LNCAP (cell line): ENCODE measurements at regions not wholly inside any gene's neighbourhood (a gene's known extent, or its start where the extent isn't known, plus 50 kb on each side); places are given as distances from the start of the nearest gene placed in this dataset.

Experiments
- CTCF ChIP-seq: fragments of 450-650 bp; IDR thresholded peaks from 2 replicates; pipeline ENCODE4 v1.5.1; 2017; ENCODE audit warnings: mild to moderate bottlenecking

- no peak for TF ChIP-seq CTCF
These were observed 114.4 kb upstream of the CNTN1 start for GRCh38 chr12:40577834-40578233.

- no peak for TF ChIP-seq CTCF
These were observed 112.6 kb upstream of the CNTN1 start for GRCh38 chr12:40579687-40580086.

GRCh38 chr12:40580346-40580745 is 111.9 kb upstream of the CNTN1 start:
- TF ChIP-seq CTCF: no peak

- TF ChIP-seq CTCF: no peak
These were observed 110.3 kb upstream of the CNTN1 start for GRCh38 chr12:40581889-40582288.

- TF ChIP-seq CTCF: no peak
These were observed 108.5 kb upstream of the CNTN1 start for GRCh38 chr12:40583743-40584142.

GRCh38 chr12:40584763-40585162 is 107.5 kb upstream of the CNTN1 start:
- TF ChIP-seq CTCF: no peak

GRCh38 chr12:40586823-40587222 is 105.4 kb upstream of the CNTN1 start:
- TF ChIP-seq CTCF: no peak

- no peak for TF ChIP-seq CTCF
These were observed 104.8 kb upstream of the CNTN1 start for GRCh38 chr12:40587421-40587820.
